Fibroblast of lung (primary cell): ENCODE measurements at regions not wholly inside any gene's neighbourhood (a gene's known extent, or its start where the extent isn't known, plus 50 kb on each side); places are given as distances from the start of the nearest gene placed in this dataset.

ENCODE experiments used
- DNase-seq, 2 donors: peaks; one replicate each; pipeline versions ENCODE4 v3.0.0 to v3.0.0-alpha.2; 2010; ENCODE audit warnings: low read depth in 2 of 2
- H2AFZ ChIP-seq: 2 replicates; pipeline ENCODE4 v1.5.1; 2012; ENCODE audit warnings: low read length, control low read depth, inconsistent platforms
- H3K27ac ChIP-seq: 2 replicates; pipeline ENCODE4 v1.5.1; 2011; ENCODE audit warnings: low read length, control low read depth; ENCODE audit not compliant: insufficient read depth
- H3K27me3 ChIP-seq: 2 replicates; pipeline ENCODE4 v1.5.1; 2011; ENCODE audit warnings: mild to moderate bottlenecking, low read length; ENCODE audit not compliant: control insufficient read depth, insufficient read depth
- H3K36me3 ChIP-seq: 2 replicates; pipeline ENCODE4 v1.5.1; 2011; ENCODE audit warnings: low read length; ENCODE audit not compliant: control insufficient read depth, insufficient read depth
- H3K4me1 ChIP-seq: 2 replicates; pipeline ENCODE4 v1.5.1; 2011; ENCODE audit warnings: low read length; ENCODE audit not compliant: control insufficient read depth, insufficient read depth; ENCODE audit errors: extremely low read depth
- H3K4me2 ChIP-seq: 2 replicates; pipeline ENCODE4 v1.5.1; 2011; ENCODE audit warnings: low read length, control low read depth; ENCODE audit not compliant: insufficient read depth; ENCODE audit errors: extremely low read depth
- H3K4me3 ChIP-seq, 4 experiments: fragments of 200-600 bp in 1 of 4; sonication (generic) in 1 of 4; replicated peaks in 1 of 4; 2 replicates each; pipeline ENCODE4 v1.5.1; 2011 to 2016; ENCODE audit warnings: low read length in 4 of 4, low read depth in 3 of 4, mild to moderate bottlenecking in 3 of 4, control low read depth in 2 of 4, inconsistent platforms in 1 of 4, mixed read lengths in 1 of 4; ENCODE audit not compliant: insufficient read depth in 1 of 4; ENCODE audit errors: control extremely low read depth in 1 of 4
- H3K79me2 ChIP-seq: 2 replicates; pipeline ENCODE4 v1.5.1; 2012; ENCODE audit warnings: mild to moderate bottlenecking, low read length, inconsistent platforms; ENCODE audit not compliant: control insufficient read depth, insufficient read depth
- H3K9ac ChIP-seq: 2 replicates; pipeline ENCODE4 v1.5.1; 2011; ENCODE audit warnings: mild to moderate bottlenecking, low read length, control low read depth; ENCODE audit not compliant: insufficient read depth
- H3K9me3 ChIP-seq: 2 replicates; pipeline ENCODE4 v1.5.1; 2012; ENCODE audit warnings: low read depth, low read length; ENCODE audit not compliant: control insufficient read depth, insufficient read depth
- H4K20me1 ChIP-seq: 2 replicates; pipeline ENCODE4 v1.5.1; 2011; ENCODE audit warnings: low read length; ENCODE audit not compliant: control insufficient read depth, insufficient read depth; ENCODE audit errors: extremely low read depth
- CTCF ChIP-seq, 2 donors: IDR thresholded peaks in 1 of 2; conservative IDR thresholded peaks in 1 of 2; 1 replicate in 1 of 2; 2 replicates in 1 of 2; pipeline ENCODE4 v1.5.1; 2011 to 2012; ENCODE audit warnings: low read length in 2 of 2, control low read depth in 1 of 2, inconsistent platforms in 1 of 2, low read depth in 1 of 2, mild to moderate bottlenecking in 1 of 2
- EZH2 ChIP-seq: IDR thresholded peaks from 2 replicates; pipeline ENCODE4 v1.5.1; 2012; ENCODE audit warnings: low read length, control low read depth, mild to moderate bottlenecking; ENCODE audit errors: missing control alignments

- DNase-seq = no peak
- TF ChIP-seq CTCF (conservative IDR thresholded peaks at IDR 0.05 in 1 of 2, IDR thresholded peaks at IDR 0.05 in 1 of 2; ENCODE audit: low read depth in 1 of 2, low read length in 2 of 2) (no peak), EZH2 (no peak)
- Histone ChIP-seq H3K9me3 (no peaks in the 10 kb centered on the region), H3K4me2 (no peak overlapping the region), H3K27me3 (no peaks in the 10 kb centered on the region), H3K4me1 (no peaks in the 10 kb centered on the region), H2AFZ (no peak overlapping the region), H3K36me3 (no peaks in the 10 kb centered on the region), H3K79me2 (no peaks in the 10 kb centered on the region), H4K20me1 (no peaks in the 10 kb centered on the region), H3K9ac (no peak overlapping the region), H3K4me3 (no peak overlapping the region), H3K27ac (no peak overlapping the region)
Measured at GRCh38 chr18:40032076-40032475, 1923.0 kb upstream of the PIK3C3 start.

GRCh38 chr18:40031435-40031834, 1923.6 kb upstream of the PIK3C3 start:
- H3K27me3 ChIP-seq = no peaks in the 10 kb centered on the region
- H4K20me1 ChIP-seq = no peaks in the 10 kb centered on the region
- no peak overlapping the region for H3K4me3 ChIP-seq
- no peaks in the 10 kb centered on the region for H3K36me3 ChIP-seq
- H3K79me2 ChIP-seq = no peaks in the 10 kb centered on the region
- H3K9ac ChIP-seq = no peak overlapping the region
- TF ChIP-seq CTCF (conservative IDR thresholded peaks at IDR 0.05 in 1 of 2, IDR thresholded peaks at IDR 0.05 in 1 of 2; ENCODE audit: low read depth in 1 of 2, low read length in 2 of 2) (no peak), EZH2 (no peak)
- no peaks in the 10 kb centered on the region for H3K4me1 ChIP-seq
- no peak overlapping the region for H3K4me2 ChIP-seq
- no peak for DNase-seq
- no peaks in the 10 kb centered on the region for H3K9me3 ChIP-seq
- no peak overlapping the region for H2AFZ ChIP-seq
- no peak overlapping the region for H3K27ac ChIP-seq

- Histone ChIP-seq H3K4me3 (no peak overlapping the region), H2AFZ (no peak overlapping the region), H4K20me1 (no peaks in the 10 kb centered on the region), H3K4me2 (no peak overlapping the region), H3K36me3 (no peaks in the 10 kb centered on the region), H3K27me3 (no peaks in the 10 kb centered on the region), H3K9ac (no peak overlapping the region), H3K27ac (no peak overlapping the region), H3K4me1 (no peaks in the 10 kb centered on the region), H3K9me3 (no peaks in the 10 kb centered on the region), H3K79me2 (no peaks in the 10 kb centered on the region)
- no peak for DNase-seq
- TF ChIP-seq CTCF (conservative IDR thresholded peaks at IDR 0.05 in 1 of 2, IDR thresholded peaks at IDR 0.05 in 1 of 2; ENCODE audit: low read depth in 1 of 2, low read length in 2 of 2) (no peak), EZH2 (no peak)
Measured at GRCh38 chr18:40019797-40020392, 1935.1 kb upstream of the PIK3C3 start.
